GM23338 (cell line): ENCODE measurements at regions not wholly inside any gene's neighbourhood (a gene's known extent, or its start where the extent isn't known, plus 50 kb on each side); places are given as distances from the start of the nearest gene placed in this dataset.

Experiments used
- ATAC-seq: fragments of 200-7000 bp; cut with Tn5 transposase; 3 replicates; pipeline ENCODE4 v1.9.1; 2020
- DNase-seq: peaks from one replicate; pipeline ENCODE4 v3.0.0-alpha.2; 2015; ENCODE audit warnings: low spot score
- H2AFZ ChIP-seq: fragments of 200-600 bp; sonication (generic); 2 replicates; pipeline ENCODE4 v1.8.0; 2016; ENCODE audit warnings: antibody characterized with exemption, mild to moderate bottlenecking, moderate library complexity
- H3F3A ChIP-seq: fragments of 200-600 bp; sonication (generic); replicated peaks from 2 replicates; pipeline ENCODE4 v1.8.0; 2017; ENCODE audit warnings: antibody characterized with exemption, mixed run types, low read depth
- H3K27ac ChIP-seq: fragments of 200-600 bp; sonication (generic); 2 replicates; pipeline ENCODE4 v1.6.1; 2016; ENCODE audit warnings: low read depth
- H3K27me3 ChIP-seq: fragments of 200-600 bp; sonication (generic); 2 replicates; pipeline ENCODE4 v1.8.0; 2016; ENCODE audit warnings: mild to moderate bottlenecking, mixed run types, moderate library complexity; ENCODE audit not compliant: insufficient read depth
- H3K36me3 ChIP-seq: fragments of 200-600 bp; sonication (generic); 2 replicates; pipeline ENCODE4 v1.8.0; 2016; ENCODE audit warnings: mild to moderate bottlenecking; ENCODE audit not compliant: insufficient read depth
- H3K4me1 ChIP-seq: fragments of 200-600 bp; sonication (generic); 2 replicates; pipeline ENCODE4 v1.8.0; 2016; ENCODE audit warnings: mild to moderate bottlenecking, moderate library complexity; ENCODE audit not compliant: insufficient read depth
- H3K4me2 ChIP-seq: fragments of 200-600 bp; sonication (generic); 2 replicates; pipeline ENCODE4 v1.7.1; 2017; ENCODE audit warnings: mixed run types
- H3K4me3 ChIP-seq: fragments of 200-600 bp; sonication (generic); 2 replicates; pipeline ENCODE4 v1.6.1; 2016; ENCODE audit warnings: mixed run types
- H3K79me2 ChIP-seq: fragments of 200-600 bp; sonication (generic); replicated peaks from 2 replicates; pipeline ENCODE4 v1.8.0; 2017; ENCODE audit warnings: mild to moderate bottlenecking; ENCODE audit not compliant: insufficient read depth
- H3K9me2 ChIP-seq: fragments of 200-600 bp; sonication (generic); 2 replicates; pipeline ENCODE4 v1.8.0; 2017; ENCODE audit not compliant: insufficient read depth
- H4K20me1 ChIP-seq: fragments of 200-600 bp; sonication (generic); replicated peaks from 2 replicates; pipeline ENCODE4 v1.8.0; 2017; ENCODE audit warnings: mild to moderate bottlenecking; ENCODE audit not compliant: insufficient read depth
- H3K27ac Mint-ChIP-seq: 2 replicates; pipeline ENCODE4 v1.8.0; 2020; ENCODE audit warnings: inconsistent platforms, mild to moderate bottlenecking, moderate library complexity, mixed read lengths
- H3K27me3 Mint-ChIP-seq: 3 replicates; pipeline ENCODE4 v1.8.0; 2022; ENCODE audit warnings: low read depth, mild to moderate bottlenecking, moderate library complexity, mixed read lengths, inconsistent platforms; ENCODE audit not compliant: insufficient read depth, poor library complexity
- H3K36me3 Mint-ChIP-seq: 3 replicates; pipeline ENCODE4 v1.8.0; 2021; ENCODE audit warnings: low read depth, mild to moderate bottlenecking, inconsistent platforms, moderate library complexity, mixed read lengths
- H3K4me1 Mint-ChIP-seq: 3 replicates; pipeline ENCODE4 v1.8.0; 2020; ENCODE audit warnings: mild to moderate bottlenecking, inconsistent platforms, mixed read lengths
- H3K4me3 Mint-ChIP-seq: 3 replicates; pipeline ENCODE4 v1.8.0; 2021; ENCODE audit warnings: moderate library complexity, mild to moderate bottlenecking, inconsistent platforms, mixed read lengths
- H3K9me3 Mint-ChIP-seq: 3 replicates; pipeline ENCODE4 v1.8.0; 2020; ENCODE audit warnings: moderate library complexity, mild to moderate bottlenecking, inconsistent platforms, mixed read lengths
- POLR2AphosphoS5 ChIP-seq: IDR thresholded peaks from 2 replicates; pipeline ENCODE4 v1.6.1; 2016; ENCODE audit warnings: antibody characterized with exemption, low read depth
- STAT1 ChIP-seq: IDR thresholded peaks from one replicate; pipeline ENCODE4 v1.6.1; 2016; ENCODE audit warnings: antibody characterized with exemption; ENCODE audit not compliant: unreplicated experiment
- ZNF114 ChIP-seq: fragments of 250-450 bp; sonication (Bioruptor Pico); IDR thresholded peaks from 2 replicates; pipeline ENCODE4 v1.5.0; 2020; ENCODE audit warnings: mild to moderate bottlenecking, moderate library complexity
- ZNF331 ChIP-seq: fragments of 250-450 bp; sonication (Bioruptor Pico); IDR thresholded peaks from 2 replicates; pipeline ENCODE4 v1.5.0; 2020; ENCODE audit warnings: low read depth, mild to moderate bottlenecking, moderate library complexity
- TF ChIP-seq, protein P1 (sequence below): IDR thresholded peaks from 2 replicates; pipeline ENCODE4 v1.6.1; 2016; ENCODE audit warnings: antibody characterized with exemption
- TF ChIP-seq, protein P2 (sequence below), 2 experiments: fragments of 200-600 bp in 1 of 2; sonication (generic) in 1 of 2; conservative IDR thresholded peaks; 2 replicates each; pipeline versions ENCODE4 v1.5.1 to v1.6.1; 2016 to 2017; ENCODE audit warnings: antibody characterized with exemption in 2 of 2, low read depth in 2 of 2, mild to moderate bottlenecking in 2 of 2, moderate library complexity in 1 of 2
- TF ChIP-seq, protein P3 (sequence below): IDR thresholded peaks from one replicate; pipeline ENCODE4 v1.6.1; 2018; ENCODE audit warnings: antibody characterized with exemption; ENCODE audit not compliant: unreplicated experiment

DNA sequence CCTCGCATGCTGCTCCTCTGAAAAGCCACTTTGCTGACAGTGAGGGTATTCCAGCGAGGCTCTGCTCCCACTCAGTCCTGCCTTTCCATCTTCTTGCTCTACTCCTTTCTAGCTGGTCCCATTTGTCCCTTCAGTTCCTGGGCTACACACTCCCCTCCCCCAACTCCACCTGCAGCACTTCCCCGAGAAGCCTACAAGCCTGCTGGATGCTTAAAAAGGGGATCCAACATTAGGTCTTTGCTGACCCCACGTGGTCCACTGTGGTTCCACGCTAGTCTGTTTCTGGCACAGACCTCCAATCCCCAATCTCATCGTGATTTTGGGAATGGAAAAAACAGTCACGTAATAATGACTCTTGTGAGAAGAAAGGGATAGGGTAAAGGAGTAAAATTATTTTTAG is 121.6 kb upstream of the SNX19 start:
- Histone ChIP-seq H3K9me2 (no peaks in the 10 kb centered on the region; the same call in 1 of the 2 replicates), H3K4me2 (no peak overlapping the region), H3K36me3 (no peaks in the 10 kb centered on the region), H3K27me3 (no peaks in the 10 kb centered on the region), H3F3A (no peaks in the 10 kb centered on the region), H3K79me2 (no peaks in the 10 kb centered on the region), H3K27ac (no peak overlapping the region), H3K4me3 (no peak overlapping the region), H4K20me1 (no peaks in the 10 kb centered on the region), H2AFZ (no peak overlapping the region), H3K4me1 (peaks cover 17% of the 10 kb centered on the region; the same call in 1 of the 2 replicates)
- peaks cover 17% of the 10 kb centered on the region for H3K4me1 Mint-ChIP-seq
- TF ChIP-seq, protein P1, sequence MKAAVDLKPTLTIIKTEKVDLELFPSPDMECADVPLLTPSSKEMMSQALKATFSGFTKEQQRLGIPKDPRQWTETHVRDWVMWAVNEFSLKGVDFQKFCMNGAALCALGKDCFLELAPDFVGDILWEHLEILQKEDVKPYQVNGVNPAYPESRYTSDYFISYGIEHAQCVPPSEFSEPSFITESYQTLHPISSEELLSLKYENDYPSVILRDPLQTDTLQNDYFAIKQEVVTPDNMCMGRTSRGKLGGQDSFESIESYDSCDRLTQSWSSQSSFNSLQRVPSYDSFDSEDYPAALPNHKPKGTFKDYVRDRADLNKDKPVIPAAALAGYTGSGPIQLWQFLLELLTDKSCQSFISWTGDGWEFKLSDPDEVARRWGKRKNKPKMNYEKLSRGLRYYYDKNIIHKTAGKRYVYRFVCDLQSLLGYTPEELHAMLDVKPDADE, result no peak
- no peak for TF ChIP-seq ZNF114 (CRISPR knock-in tag)
- TF ChIP-seq, protein P2, sequence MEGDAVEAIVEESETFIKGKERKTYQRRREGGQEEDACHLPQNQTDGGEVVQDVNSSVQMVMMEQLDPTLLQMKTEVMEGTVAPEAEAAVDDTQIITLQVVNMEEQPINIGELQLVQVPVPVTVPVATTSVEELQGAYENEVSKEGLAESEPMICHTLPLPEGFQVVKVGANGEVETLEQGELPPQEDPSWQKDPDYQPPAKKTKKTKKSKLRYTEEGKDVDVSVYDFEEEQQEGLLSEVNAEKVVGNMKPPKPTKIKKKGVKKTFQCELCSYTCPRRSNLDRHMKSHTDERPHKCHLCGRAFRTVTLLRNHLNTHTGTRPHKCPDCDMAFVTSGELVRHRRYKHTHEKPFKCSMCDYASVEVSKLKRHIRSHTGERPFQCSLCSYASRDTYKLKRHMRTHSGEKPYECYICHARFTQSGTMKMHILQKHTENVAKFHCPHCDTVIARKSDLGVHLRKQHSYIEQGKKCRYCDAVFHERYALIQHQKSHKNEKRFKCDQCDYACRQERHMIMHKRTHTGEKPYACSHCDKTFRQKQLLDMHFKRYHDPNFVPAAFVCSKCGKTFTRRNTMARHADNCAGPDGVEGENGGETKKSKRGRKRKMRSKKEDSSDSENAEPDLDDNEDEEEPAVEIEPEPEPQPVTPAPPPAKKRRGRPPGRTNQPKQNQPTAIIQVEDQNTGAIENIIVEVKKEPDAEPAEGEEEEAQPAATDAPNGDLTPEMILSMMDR (conservative IDR thresholded peaks at IDR 0.05; ENCODE audit: low read depth in 2 of 2), result peak in 1 of 2 experiments; percentile 55; a peak in 3 of 4 replicates
- H3K27ac Mint-ChIP-seq, result no peak overlapping the region
- no peak overlapping the region for H3K4me3 Mint-ChIP-seq
- DNase-seq, result peak; percentile 24
- no peak for ATAC-seq
- H3K36me3 Mint-ChIP-seq, result no peaks in the 10 kb centered on the region
- no peaks in the 10 kb centered on the region for H3K27me3 Mint-ChIP-seq
- H3K9me3 Mint-ChIP-seq, result peaks cover 3% of the 10 kb centered on the region; the same call in 2 of the 3 replicates

DNA sequence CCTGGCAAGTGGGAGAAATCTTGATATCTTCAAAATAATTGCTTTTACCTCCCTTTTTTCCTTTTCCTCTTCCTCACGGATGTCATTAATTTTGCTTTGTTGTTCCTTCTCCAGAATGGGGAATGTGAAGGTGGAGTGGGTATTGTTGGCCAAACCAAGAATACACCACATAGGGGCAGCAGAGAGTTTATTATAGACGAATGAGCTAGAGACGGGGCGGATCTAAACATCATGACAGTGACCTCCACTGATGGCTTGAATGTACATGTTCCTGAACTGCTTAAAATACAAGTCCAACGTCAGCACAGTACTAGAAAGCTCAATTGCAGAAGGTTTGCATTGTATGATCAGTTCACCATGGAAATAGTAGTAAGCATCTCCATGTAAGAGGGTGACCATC is 122.3 kb upstream of the SNX19 start:
- no peaks in the 10 kb centered on the region for H3K36me3 ChIP-seq
- no peaks in the 10 kb centered on the region for H4K20me1 ChIP-seq
- H3F3A ChIP-seq, result no peaks in the 10 kb centered on the region
- H2AFZ ChIP-seq, result no peak overlapping the region
- Mint-ChIP-seq H3K9me3 (peaks cover 3% of the 10 kb centered on the region; the same call in 2 of the 3 replicates), H3K4me1 (peaks cover 9% of the 10 kb centered on the region), H3K36me3 (no peaks in the 10 kb centered on the region), H3K27me3 (no peaks in the 10 kb centered on the region), H3K4me3 (no peak overlapping the region), H3K27ac (no peak overlapping the region)
- no peak overlapping the region for H3K4me2 ChIP-seq
- H3K4me3 ChIP-seq, result no peak overlapping the region
- no peaks in the 10 kb centered on the region; the same call in 1 of the 2 replicates for H3K9me2 ChIP-seq
- ATAC-seq, result peak; percentile 92
- peaks cover 10% of the 10 kb centered on the region; the same call in 1 of the 2 replicates for H3K4me1 ChIP-seq
- no peak overlapping the region for H3K27ac ChIP-seq
- H3K27me3 ChIP-seq, result no peaks in the 10 kb centered on the region
- DNase-seq, result peak; percentile 85
- no peaks in the 10 kb centered on the region for H3K79me2 ChIP-seq
- TF ChIP-seq, protein P3, sequence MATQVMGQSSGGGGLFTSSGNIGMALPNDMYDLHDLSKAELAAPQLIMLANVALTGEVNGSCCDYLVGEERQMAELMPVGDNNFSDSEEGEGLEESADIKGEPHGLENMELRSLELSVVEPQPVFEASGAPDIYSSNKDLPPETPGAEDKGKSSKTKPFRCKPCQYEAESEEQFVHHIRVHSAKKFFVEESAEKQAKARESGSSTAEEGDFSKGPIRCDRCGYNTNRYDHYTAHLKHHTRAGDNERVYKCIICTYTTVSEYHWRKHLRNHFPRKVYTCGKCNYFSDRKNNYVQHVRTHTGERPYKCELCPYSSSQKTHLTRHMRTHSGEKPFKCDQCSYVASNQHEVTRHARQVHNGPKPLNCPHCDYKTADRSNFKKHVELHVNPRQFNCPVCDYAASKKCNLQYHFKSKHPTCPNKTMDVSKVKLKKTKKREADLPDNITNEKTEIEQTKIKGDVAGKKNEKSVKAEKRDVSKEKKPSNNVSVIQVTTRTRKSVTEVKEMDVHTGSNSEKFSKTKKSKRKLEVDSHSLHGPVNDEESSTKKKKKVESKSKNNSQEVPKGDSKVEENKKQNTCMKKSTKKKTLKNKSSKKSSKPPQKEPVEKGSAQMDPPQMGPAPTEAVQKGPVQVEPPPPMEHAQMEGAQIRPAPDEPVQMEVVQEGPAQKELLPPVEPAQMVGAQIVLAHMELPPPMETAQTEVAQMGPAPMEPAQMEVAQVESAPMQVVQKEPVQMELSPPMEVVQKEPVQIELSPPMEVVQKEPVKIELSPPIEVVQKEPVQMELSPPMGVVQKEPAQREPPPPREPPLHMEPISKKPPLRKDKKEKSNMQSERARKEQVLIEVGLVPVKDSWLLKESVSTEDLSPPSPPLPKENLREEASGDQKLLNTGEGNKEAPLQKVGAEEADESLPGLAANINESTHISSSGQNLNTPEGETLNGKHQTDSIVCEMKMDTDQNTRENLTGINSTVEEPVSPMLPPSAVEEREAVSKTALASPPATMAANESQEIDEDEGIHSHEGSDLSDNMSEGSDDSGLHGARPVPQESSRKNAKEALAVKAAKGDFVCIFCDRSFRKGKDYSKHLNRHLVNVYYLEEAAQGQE, result no peak
- TF ChIP-seq POLR2AphosphoS5 (no peak), STAT1 (no peak), ZNF331 (CRISPR knock-in tag) (no peak)
- TF ChIP-seq, protein P2 (conservative IDR thresholded peaks at IDR 0.05; ENCODE audit: low read depth in 2 of 2), result peak; percentile 72 to 76
